ENCODE measurements at regions not wholly inside any gene's neighbourhood (a gene's known extent, or its start where the extent isn't known, plus 50 kb on each side); places are given as distances from the start of the nearest gene placed in this dataset.

GRCh38 chrX:140916872-140917271 lies 85.5 kb upstream of the SPANXB1 start:
- TF ChIP-seq CTCF (IDR thresholded peaks at IDR 0.05) = no peak
- TF ChIP-seq POLR2A (IDR thresholded peaks at IDR 0.05) = no peak
